Liver (tissue), 3 donors: ENCODE measurements at regions not wholly inside any gene's neighbourhood (a gene's known extent, or its start where the extent isn't known, plus 50 kb on each side); places are given as distances from the start of the nearest gene placed in this dataset.

ENCODE experiments used
- FOXA1 ChIP-seq: IDR thresholded peaks from 2 replicates; pipeline ENCODE4 v1.6.1; 2016; ENCODE audit warnings: antibody characterized with exemption
- GABPA ChIP-seq, 2 donors: IDR thresholded peaks in 1 of 2; conservative IDR thresholded peaks in 1 of 2; 2 replicates each; pipeline ENCODE4 v1.6.1; 2016; ENCODE audit warnings: antibody characterized with exemption in 2 of 2, mild to moderate bottlenecking in 1 of 2, moderate library complexity in 1 of 2
- HNF4G ChIP-seq: IDR thresholded peaks from 2 replicates; pipeline ENCODE4 v1.6.1; 2016; ENCODE audit warnings: antibody characterized with exemption
- JUND ChIP-seq, 2 donors: IDR thresholded peaks; 2 replicates each; pipeline ENCODE4 v1.6.1; 2016; ENCODE audit warnings: antibody characterized with exemption in 2 of 2
- RAD21 ChIP-seq, 2 donors: IDR thresholded peaks; 2 replicates each; pipeline ENCODE4 v1.6.1; 2016; ENCODE audit warnings: antibody characterized with exemption in 2 of 2, mild to moderate bottlenecking in 2 of 2
- RXRA ChIP-seq, 2 donors: IDR thresholded peaks; 2 replicates each; pipeline ENCODE4 v1.6.1; 2017 to 2018; ENCODE audit warnings: antibody characterized with exemption in 2 of 2, mild to moderate bottlenecking in 1 of 2
- SP1 ChIP-seq: IDR thresholded peaks from 2 replicates; pipeline ENCODE4 v1.6.1; 2018; ENCODE audit warnings: antibody characterized with exemption, mild to moderate bottlenecking
- TAF1 ChIP-seq: conservative IDR thresholded peaks from 2 replicates; pipeline ENCODE4 v1.6.1; 2016; ENCODE audit warnings: antibody characterized with exemption, mild to moderate bottlenecking
- YY1 ChIP-seq: IDR thresholded peaks from 2 replicates; pipeline ENCODE4 v1.6.1; 2016; ENCODE audit warnings: antibody characterized with exemption, mild to moderate bottlenecking
- TF ChIP-seq, protein P1 (sequence below): fragments of 150-350 bp; IDR thresholded peaks from 2 replicates; pipeline ENCODE4 v1.5.1; 2017; ENCODE audit warnings: improper control_type of control experiment, low read depth, low read length; ENCODE audit not compliant: missing input control
- TF ChIP-seq, protein P2 (sequence below): IDR thresholded peaks from 2 replicates; pipeline ENCODE4 v1.6.1; 2016; ENCODE audit warnings: antibody characterized with exemption
- TF ChIP-seq, protein P3 (sequence below): IDR thresholded peaks from 2 replicates; pipeline ENCODE4 v1.6.1; 2016; ENCODE audit warnings: antibody characterized with exemption
- TF ChIP-seq, protein P4 (sequence below): IDR thresholded peaks from 2 replicates; pipeline ENCODE4 v1.6.1; 2016; ENCODE audit warnings: antibody characterized with exemption, mild to moderate bottlenecking
- TF ChIP-seq, protein P5 (sequence below): IDR thresholded peaks from 2 replicates; pipeline ENCODE4 v1.6.1; 2016; ENCODE audit warnings: antibody characterized with exemption
- donor health status: healthy.
- donor health status: healthy.

DNA sequence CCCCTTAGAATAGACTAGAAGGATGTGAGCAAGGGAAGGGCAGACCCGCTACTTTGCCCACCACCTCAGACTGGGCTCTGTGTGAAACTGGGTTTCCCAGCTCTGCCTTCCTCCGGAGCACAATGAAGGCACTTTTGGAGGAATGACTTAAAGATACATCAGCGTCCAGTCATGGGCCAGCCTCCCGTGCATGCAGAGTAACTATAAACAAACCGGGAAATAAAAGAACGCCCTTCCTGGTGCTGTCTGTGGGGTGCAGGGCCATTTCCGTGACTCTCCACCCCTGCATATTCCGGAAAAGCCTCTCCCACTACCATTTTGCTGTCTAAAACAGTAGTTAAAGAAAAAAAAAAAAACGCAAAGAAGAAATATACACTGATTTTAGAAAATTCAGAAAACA lies 165.9 kb upstream of the IRX4 start:
- TF ChIP-seq FOXA1 (no peak), RXRA (IDR thresholded peaks at IDR 0.05) (no peak), JUND (IDR thresholded peaks at IDR 0.05) (no peak), RAD21 (IDR thresholded peaks at IDR 0.05) (no peak), TAF1 (no peak), GABPA (IDR thresholded peaks at IDR 0.05 in 1 of 2, conservative IDR thresholded peaks at IDR 0.05 in 1 of 2) (no peak), YY1 (no peak), HNF4G (no peak), SP1 (no peak)
- TF ChIP-seq, protein P1, sequence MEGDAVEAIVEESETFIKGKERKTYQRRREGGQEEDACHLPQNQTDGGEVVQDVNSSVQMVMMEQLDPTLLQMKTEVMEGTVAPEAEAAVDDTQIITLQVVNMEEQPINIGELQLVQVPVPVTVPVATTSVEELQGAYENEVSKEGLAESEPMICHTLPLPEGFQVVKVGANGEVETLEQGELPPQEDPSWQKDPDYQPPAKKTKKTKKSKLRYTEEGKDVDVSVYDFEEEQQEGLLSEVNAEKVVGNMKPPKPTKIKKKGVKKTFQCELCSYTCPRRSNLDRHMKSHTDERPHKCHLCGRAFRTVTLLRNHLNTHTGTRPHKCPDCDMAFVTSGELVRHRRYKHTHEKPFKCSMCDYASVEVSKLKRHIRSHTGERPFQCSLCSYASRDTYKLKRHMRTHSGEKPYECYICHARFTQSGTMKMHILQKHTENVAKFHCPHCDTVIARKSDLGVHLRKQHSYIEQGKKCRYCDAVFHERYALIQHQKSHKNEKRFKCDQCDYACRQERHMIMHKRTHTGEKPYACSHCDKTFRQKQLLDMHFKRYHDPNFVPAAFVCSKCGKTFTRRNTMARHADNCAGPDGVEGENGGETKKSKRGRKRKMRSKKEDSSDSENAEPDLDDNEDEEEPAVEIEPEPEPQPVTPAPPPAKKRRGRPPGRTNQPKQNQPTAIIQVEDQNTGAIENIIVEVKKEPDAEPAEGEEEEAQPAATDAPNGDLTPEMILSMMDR: no peak
- TF ChIP-seq, protein P2, sequence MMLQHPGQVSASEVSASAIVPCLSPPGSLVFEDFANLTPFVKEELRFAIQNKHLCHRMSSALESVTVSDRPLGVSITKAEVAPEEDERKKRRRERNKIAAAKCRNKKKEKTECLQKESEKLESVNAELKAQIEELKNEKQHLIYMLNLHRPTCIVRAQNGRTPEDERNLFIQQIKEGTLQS: no peak
- TF ChIP-seq, protein P3, sequence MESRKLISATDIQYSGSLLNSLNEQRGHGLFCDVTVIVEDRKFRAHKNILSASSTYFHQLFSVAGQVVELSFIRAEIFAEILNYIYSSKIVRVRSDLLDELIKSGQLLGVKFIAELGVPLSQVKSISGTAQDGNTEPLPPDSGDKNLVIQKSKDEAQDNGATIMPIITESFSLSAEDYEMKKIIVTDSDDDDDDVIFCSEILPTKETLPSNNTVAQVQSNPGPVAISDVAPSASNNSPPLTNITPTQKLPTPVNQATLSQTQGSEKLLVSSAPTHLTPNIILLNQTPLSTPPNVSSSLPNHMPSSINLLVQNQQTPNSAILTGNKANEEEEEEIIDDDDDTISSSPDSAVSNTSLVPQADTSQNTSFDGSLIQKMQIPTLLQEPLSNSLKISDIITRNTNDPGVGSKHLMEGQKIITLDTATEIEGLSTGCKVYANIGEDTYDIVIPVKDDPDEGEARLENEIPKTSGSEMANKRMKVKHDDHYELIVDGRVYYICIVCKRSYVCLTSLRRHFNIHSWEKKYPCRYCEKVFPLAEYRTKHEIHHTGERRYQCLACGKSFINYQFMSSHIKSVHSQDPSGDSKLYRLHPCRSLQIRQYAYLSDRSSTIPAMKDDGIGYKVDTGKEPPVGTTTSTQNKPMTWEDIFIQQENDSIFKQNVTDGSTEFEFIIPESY: no peak
- TF ChIP-seq, protein P4, sequence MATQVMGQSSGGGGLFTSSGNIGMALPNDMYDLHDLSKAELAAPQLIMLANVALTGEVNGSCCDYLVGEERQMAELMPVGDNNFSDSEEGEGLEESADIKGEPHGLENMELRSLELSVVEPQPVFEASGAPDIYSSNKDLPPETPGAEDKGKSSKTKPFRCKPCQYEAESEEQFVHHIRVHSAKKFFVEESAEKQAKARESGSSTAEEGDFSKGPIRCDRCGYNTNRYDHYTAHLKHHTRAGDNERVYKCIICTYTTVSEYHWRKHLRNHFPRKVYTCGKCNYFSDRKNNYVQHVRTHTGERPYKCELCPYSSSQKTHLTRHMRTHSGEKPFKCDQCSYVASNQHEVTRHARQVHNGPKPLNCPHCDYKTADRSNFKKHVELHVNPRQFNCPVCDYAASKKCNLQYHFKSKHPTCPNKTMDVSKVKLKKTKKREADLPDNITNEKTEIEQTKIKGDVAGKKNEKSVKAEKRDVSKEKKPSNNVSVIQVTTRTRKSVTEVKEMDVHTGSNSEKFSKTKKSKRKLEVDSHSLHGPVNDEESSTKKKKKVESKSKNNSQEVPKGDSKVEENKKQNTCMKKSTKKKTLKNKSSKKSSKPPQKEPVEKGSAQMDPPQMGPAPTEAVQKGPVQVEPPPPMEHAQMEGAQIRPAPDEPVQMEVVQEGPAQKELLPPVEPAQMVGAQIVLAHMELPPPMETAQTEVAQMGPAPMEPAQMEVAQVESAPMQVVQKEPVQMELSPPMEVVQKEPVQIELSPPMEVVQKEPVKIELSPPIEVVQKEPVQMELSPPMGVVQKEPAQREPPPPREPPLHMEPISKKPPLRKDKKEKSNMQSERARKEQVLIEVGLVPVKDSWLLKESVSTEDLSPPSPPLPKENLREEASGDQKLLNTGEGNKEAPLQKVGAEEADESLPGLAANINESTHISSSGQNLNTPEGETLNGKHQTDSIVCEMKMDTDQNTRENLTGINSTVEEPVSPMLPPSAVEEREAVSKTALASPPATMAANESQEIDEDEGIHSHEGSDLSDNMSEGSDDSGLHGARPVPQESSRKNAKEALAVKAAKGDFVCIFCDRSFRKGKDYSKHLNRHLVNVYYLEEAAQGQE: no peak
- TF ChIP-seq, protein P5, sequence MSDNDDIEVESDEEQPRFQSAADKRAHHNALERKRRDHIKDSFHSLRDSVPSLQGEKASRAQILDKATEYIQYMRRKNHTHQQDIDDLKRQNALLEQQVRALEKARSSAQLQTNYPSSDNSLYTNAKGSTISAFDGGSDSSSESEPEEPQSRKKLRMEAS: no peak
